B cell (primary cell): ENCODE measurements at regions not wholly inside any gene's neighbourhood (a gene's known extent, or its start where the extent isn't known, plus 50 kb on each side); places are given as distances from the start of the nearest gene placed in this dataset.

Experiments used
- ATAC-seq: fragments of 200-7000 bp; cut with Tn5 transposase; one replicate; pipeline ENCODE4 v1.10.0; 2021; ENCODE audit warnings: low read depth, mild to moderate bottlenecking, moderate number of reproducible peaks, moderate library complexity
- CTCF ChIA-PET: fragments of 350-600 bp; sonication (Branson Sonifier 250); formaldehyde crosslinking; loops from one replicate; lab custom pipeline; 2021; ENCODE audit warnings: antibody characterized with exemption, inconsistent platforms; lab: Charles Lee
- POLR2A ChIA-PET: fragments of 350-600 bp; sonication (Branson Sonifier 250); formaldehyde crosslinking; loops from one replicate; lab custom pipeline; 2021; ENCODE audit warnings: antibody characterized with exemption; lab: Charles Lee
- DNase-seq: peaks from one replicate; pipeline ENCODE4 v3.0.0; 2013
- H2AFZ ChIP-seq: 2 replicates; pipeline ENCODE4 v1.6.1; 2012; ENCODE audit warnings: mild to moderate bottlenecking, low read depth, low read length; ENCODE audit not compliant: insufficient read depth, poor library complexity, severe bottlenecking
- H3K27ac ChIP-seq, 2 donors: 1 replicate in 1 of 2; 2 replicates in 1 of 2; pipeline ENCODE4 v1.5.1; 2012 to 2013; ENCODE audit warnings: low read length in 2 of 2, mild to moderate bottlenecking in 2 of 2, moderate library complexity in 1 of 2
- H3K27me3 ChIP-seq, 4 experiments: fragments of 200-600 bp in 1 of 4; sonication (generic) in 1 of 4; replicated peaks in 1 of 4; 1 replicate in 2 of 4; 2 replicates in 2 of 4; pipeline versions ENCODE4 v1.6.1 to v1.7.0; 2013 to 2016; ENCODE audit warnings: low read length in 3 of 4, mild to moderate bottlenecking in 2 of 4, mixed read lengths in 1 of 4, moderate library complexity in 1 of 4; ENCODE audit not compliant: insufficient read depth in 4 of 4, control insufficient read depth in 3 of 4; ENCODE audit errors: control extremely low read depth in 1 of 4
- H3K36me3 ChIP-seq, 2 experiments: replicated peaks in 1 of 2; 1 replicate in 1 of 2; 2 replicates in 1 of 2; pipeline versions ENCODE4 v1.6.1 to v1.7.1; 2013; ENCODE audit warnings: low read length in 1 of 2; ENCODE audit not compliant: insufficient read depth in 2 of 2, control insufficient read depth in 1 of 2; ENCODE audit errors: control extremely low read depth in 1 of 2, extremely low read depth in 1 of 2
- H3K4me1 ChIP-seq, 2 donors: fragments of 200-600 bp in 1 of 2; sonication (generic) in 1 of 2; 1 replicate in 1 of 2; 2 replicates in 1 of 2; pipeline versions ENCODE4 v1.5.1 to v1.6.1; 2013 to 2017; ENCODE audit warnings: low read length in 2 of 2; ENCODE audit not compliant: control insufficient read depth in 2 of 2, insufficient read depth in 2 of 2
- H3K4me2 ChIP-seq: replicated peaks from 2 replicates; pipeline ENCODE3; 2012; ENCODE audit warnings: mild to moderate bottlenecking, low read depth, low read length; ENCODE audit not compliant: poor library complexity, severe bottlenecking
- H3K4me3 ChIP-seq, 5 experiments: fragments of 200-600 bp in 1 of 5; sonication (generic) in 1 of 5; 1 replicate in 3 of 5; 2 replicates in 2 of 5; pipeline versions ENCODE4 v1.5.1 to v1.7.0; 2011 to 2016; ENCODE audit warnings: low read length in 4 of 5, mild to moderate bottlenecking in 4 of 5, low read depth in 2 of 5, control low read depth in 1 of 5, moderate library complexity in 1 of 5; ENCODE audit not compliant: insufficient read depth in 1 of 5; ENCODE audit errors: control extremely low read depth in 1 of 5, extremely low read depth in 1 of 5
- H3K79me2 ChIP-seq: fragments of 200-600 bp; sonication (generic); one replicate; pipeline ENCODE4 v1.6.0; 2016; ENCODE audit warnings: low read length; ENCODE audit not compliant: control insufficient read depth, insufficient read depth
- H3K9ac ChIP-seq: fragments of 200-600 bp; sonication (generic); 2 replicates; pipeline ENCODE4 v1.6.1; 2017; ENCODE audit warnings: mild to moderate bottlenecking, low read length, moderate library complexity
- H3K9me3 ChIP-seq, 3 donors: one replicate each; pipeline versions ENCODE4 v1.6.1 to v1.7.1; 2013; ENCODE audit warnings: low read length in 2 of 3; ENCODE audit not compliant: control insufficient read depth in 2 of 3, insufficient read depth in 1 of 3; ENCODE audit errors: control extremely low read depth in 1 of 3
- H4K20me1 ChIP-seq: 2 replicates; pipeline ENCODE4 v1.6.0; 2012; ENCODE audit warnings: mild to moderate bottlenecking, low read length; ENCODE audit not compliant: insufficient read depth, control insufficient read depth, poor library complexity, severe bottlenecking
- H3K27ac Mint-ChIP-seq: one replicate; pipeline ENCODE4 v1.8.0; 2021; ENCODE audit warnings: mixed read lengths
- H3K27me3 Mint-ChIP-seq: one replicate; pipeline ENCODE4 v1.8.0; 2021; ENCODE audit warnings: mixed read lengths
- H3K4me1 Mint-ChIP-seq: one replicate; pipeline ENCODE4 v1.8.0; 2021; ENCODE audit warnings: mixed read lengths
- H3K4me3 Mint-ChIP-seq: one replicate; pipeline ENCODE4 v1.8.0; 2021; ENCODE audit warnings: mixed read lengths
- H3K9me3 Mint-ChIP-seq: one replicate; pipeline ENCODE4 v1.8.0; 2022; ENCODE audit warnings: mixed read lengths; ENCODE audit not compliant: insufficient read depth
- EZH2 ChIP-seq: IDR thresholded peaks from 2 replicates; pipeline ENCODE4 v1.6.1; 2012; ENCODE audit warnings: borderline replicate concordance, low read depth, mild to moderate bottlenecking, moderate library complexity, low read length; ENCODE audit not compliant: insufficient read depth, poor library complexity, severe bottlenecking
- WGBS: methylation state at CpG from one replicate; pipeline ENCODE4 v1.1.5; 2013; ENCODE audit warnings: missing lambda C conversion rate; ENCODE audit not compliant: insufficient coverage; 5-methylcytosine and 5-hydroxymethylcytosine counted together
- intact Hi-C: fragments of 100-400 bp; cut with micrococcal nuclease; formaldehyde crosslinking; loops from one replicate; pipeline ENCODE4 v1.10.0; 2022
- TF ChIP-seq, protein P1 (sequence below): fragments of 200-600 bp; IDR thresholded peaks from one replicate; pipeline ENCODE4 v1.8.0; 2022; ENCODE audit warnings: antibody characterized with exemption, mild to moderate bottlenecking

DNA sequence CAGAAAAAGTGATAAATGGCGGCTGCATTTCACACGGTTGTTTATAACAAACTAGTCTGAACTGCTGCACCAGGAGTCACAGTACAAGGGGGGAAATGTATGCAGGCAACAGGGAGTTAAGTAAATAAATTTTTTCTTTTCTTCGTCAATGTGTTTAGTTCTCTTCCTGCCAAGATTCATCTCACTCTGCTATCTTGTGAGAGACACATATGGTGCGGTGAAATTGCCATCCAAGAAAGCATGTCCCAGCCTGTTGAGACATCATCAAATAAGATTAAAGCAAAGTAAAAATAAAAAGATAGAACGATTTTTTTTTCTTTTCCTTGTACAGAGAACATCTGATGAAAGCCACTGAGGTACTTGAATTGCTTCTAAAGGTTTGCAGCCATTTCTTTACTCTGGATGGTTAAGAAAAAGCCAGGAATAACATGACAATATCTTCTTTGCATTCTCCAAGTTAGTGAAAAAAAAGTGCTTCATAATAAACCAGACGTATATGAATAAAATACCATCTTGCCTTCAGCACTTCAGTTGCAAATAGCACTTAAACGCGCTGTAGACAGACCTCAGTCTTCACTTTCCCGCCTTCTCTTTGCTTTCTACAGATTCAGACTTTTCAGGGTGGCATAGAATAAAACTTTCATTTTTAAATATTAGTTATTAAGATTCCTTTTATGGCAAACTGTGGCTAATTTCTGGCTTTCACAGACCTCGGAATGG is 506.2 kb upstream of the ZFHX3 start:
- no peak overlapping the region for H3K4me2 ChIP-seq
- no peaks in the 10 kb centered on the region for H3K9me3 ChIP-seq
- no peak overlapping the region for H3K27ac ChIP-seq
- H4K20me1 ChIP-seq = no peaks in the 10 kb centered on the region
- no peak overlapping the region for H3K4me3 ChIP-seq
- TF ChIP-seq, protein P1, sequence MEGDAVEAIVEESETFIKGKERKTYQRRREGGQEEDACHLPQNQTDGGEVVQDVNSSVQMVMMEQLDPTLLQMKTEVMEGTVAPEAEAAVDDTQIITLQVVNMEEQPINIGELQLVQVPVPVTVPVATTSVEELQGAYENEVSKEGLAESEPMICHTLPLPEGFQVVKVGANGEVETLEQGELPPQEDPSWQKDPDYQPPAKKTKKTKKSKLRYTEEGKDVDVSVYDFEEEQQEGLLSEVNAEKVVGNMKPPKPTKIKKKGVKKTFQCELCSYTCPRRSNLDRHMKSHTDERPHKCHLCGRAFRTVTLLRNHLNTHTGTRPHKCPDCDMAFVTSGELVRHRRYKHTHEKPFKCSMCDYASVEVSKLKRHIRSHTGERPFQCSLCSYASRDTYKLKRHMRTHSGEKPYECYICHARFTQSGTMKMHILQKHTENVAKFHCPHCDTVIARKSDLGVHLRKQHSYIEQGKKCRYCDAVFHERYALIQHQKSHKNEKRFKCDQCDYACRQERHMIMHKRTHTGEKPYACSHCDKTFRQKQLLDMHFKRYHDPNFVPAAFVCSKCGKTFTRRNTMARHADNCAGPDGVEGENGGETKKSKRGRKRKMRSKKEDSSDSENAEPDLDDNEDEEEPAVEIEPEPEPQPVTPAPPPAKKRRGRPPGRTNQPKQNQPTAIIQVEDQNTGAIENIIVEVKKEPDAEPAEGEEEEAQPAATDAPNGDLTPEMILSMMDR = no peak
- no peak for TF ChIP-seq EZH2
- intact Hi-C loops = no loop called here
- ATAC-seq = no peak
- WGBS = 88% methylated on average over 2 of the region's 10 CpGs
- H3K9me3 Mint-ChIP-seq = no peaks in the 10 kb centered on the region
- H3K4me1 ChIP-seq = no peaks in the 10 kb centered on the region
- POLR2A ChIA-PET = no interaction called here
- H2AFZ ChIP-seq = no peak overlapping the region
- H3K4me3 Mint-ChIP-seq = no peak overlapping the region
- H3K4me1 Mint-ChIP-seq = no peaks in the 10 kb centered on the region
- no peak for DNase-seq
- H3K36me3 ChIP-seq = no peaks in the 10 kb centered on the region
- H3K27me3 Mint-ChIP-seq = peaks cover 10% of the 10 kb centered on the region
- H3K27ac Mint-ChIP-seq = no peak overlapping the region
- H3K79me2 ChIP-seq = no peaks in the 10 kb centered on the region
- no peak overlapping the region for H3K9ac ChIP-seq
- H3K27me3 ChIP-seq = peaks cover 0 to 3% (median 0%) of the 10 kb centered on the region in 4 experiments
- CTCF ChIA-PET = no interaction called here

DNA sequence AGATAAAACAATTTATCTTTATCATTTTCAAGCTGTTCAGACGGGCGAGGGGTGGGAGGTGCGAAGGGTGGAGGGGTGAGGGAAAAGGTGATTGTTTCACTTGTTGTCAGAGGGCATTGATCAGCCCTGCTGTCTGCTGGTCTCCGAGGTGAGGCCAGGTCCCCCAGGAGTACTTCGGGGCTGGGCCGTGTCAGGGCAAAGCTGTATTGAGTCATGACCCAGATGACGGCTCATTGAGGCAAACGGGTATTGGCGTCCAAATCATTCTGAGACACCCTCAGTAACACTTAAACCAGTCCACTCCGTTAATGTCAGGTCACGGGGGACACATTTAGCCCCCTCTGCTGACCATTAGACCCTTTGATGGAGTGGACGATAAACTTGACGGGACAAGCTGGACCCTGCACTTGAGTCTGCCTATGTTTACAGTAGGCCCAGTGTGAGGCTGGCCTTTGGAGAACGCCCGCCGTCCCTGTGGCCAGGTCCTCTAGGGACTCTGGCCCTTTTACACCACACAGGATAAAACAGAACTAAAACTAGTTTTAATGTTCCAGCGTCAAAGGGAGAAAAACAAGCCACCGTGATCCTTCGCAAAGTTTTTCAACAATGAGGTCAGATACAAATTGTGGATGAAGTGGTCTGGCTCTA is 502.2 kb upstream of the ZFHX3 start:
- H3K4me1 ChIP-seq = no peaks in the 10 kb centered on the region
- H3K4me2 ChIP-seq = no peak overlapping the region
- no peak overlapping the region for H3K27ac ChIP-seq
- no peaks in the 10 kb centered on the region for H3K9me3 ChIP-seq
- 80% methylated on average over 9 of the region's 19 CpGs for WGBS
- no peak overlapping the region for H2AFZ ChIP-seq
- H4K20me1 ChIP-seq = no peaks in the 10 kb centered on the region
- Mint-ChIP-seq H3K9me3 (no peaks in the 10 kb centered on the region), H3K27ac (no peak overlapping the region), H3K27me3 (peaks cover 33% of the 10 kb centered on the region), H3K4me3 (no peak overlapping the region), H3K4me1 (no peaks in the 10 kb centered on the region)
- no peak overlapping the region for H3K4me3 ChIP-seq
- DNase-seq (no peak), ATAC-seq (no peak)
- TF ChIP-seq, protein P1 = no peak
- TF ChIP-seq EZH2 = no peak
- H3K79me2 ChIP-seq = no peaks in the 10 kb centered on the region
- no peaks in the 10 kb centered on the region for H3K36me3 ChIP-seq
- intact Hi-C loops = no loop called here
- CTCF ChIA-PET = no interaction called here
- H3K27me3 ChIP-seq = peaks cover 0 to 5% (median 3%) of the 10 kb centered on the region in 4 experiments
- H3K9ac ChIP-seq = no peak overlapping the region
- POLR2A ChIA-PET = no interaction called here
